Stimulated activated CD4-positive, alpha-beta T cell treated with anti-CD3 and anti-CD28 coated beads, Interleukin-1b, Interleukin-23, amount 100 ng/mL, for 24 hours (primary cell): ENCODE measurements at regions not wholly inside any gene's neighbourhood (a gene's known extent, or its start where the extent isn't known, plus 50 kb on each side); places are given as distances from the start of the nearest gene placed in this dataset.

Experiments used
- DNase-seq, 4 experiments: peaks; one replicate each; pipeline ENCODE4 v3.0.0-alpha.2; 2020; ENCODE audit warnings: low read depth in 4 of 4, low spot score in 1 of 4

- no peak for DNase-seq
Measured at GRCh38 chr11:114857281-114857680, 179.0 kb downstream of the NXPE2 start.

GRCh38 chr11:114864896-114865295 lies 186.6 kb downstream of the NXPE2 start:
- DNase-seq: no peak

GRCh38 chr11:114876234-114876633 lies 197.9 kb downstream of the NXPE2 start:
- no peak for DNase-seq

- DNase-seq: no peak
Measured at GRCh38 chr11:114877976-114878375, 199.6 kb downstream of the NXPE2 start.

- DNase-seq: no peak
Measured at GRCh38 chr11:114880442-114880841, 202.1 kb downstream of the NXPE2 start.

GRCh38 chr11:114883472-114883871 lies 205.1 kb downstream of the NXPE2 start:
- no peak for DNase-seq

GRCh38 chr11:114886644-114887265 lies 208.4 kb downstream of the NXPE2 start:
- no peak for DNase-seq

- no peak for DNase-seq
Measured at GRCh38 chr11:114889594-114890011, 211.3 kb downstream of the NXPE2 start.

- DNase-seq: no peak
Measured at GRCh38 chr11:114890038-114890437, 211.7 kb downstream of the NXPE2 start.

GRCh38 chr11:114891911-114892310 lies 213.6 kb downstream of the NXPE2 start:
- DNase-seq: no peak

- DNase-seq: no peak
Measured at GRCh38 chr11:114892381-114893197, 214.3 kb downstream of the NXPE2 start.

- no peak for DNase-seq
Measured at GRCh38 chr11:114893329-114893728, 215.0 kb downstream of the NXPE2 start.

- DNase-seq: no peak
Measured at GRCh38 chr11:114896594-114896993, 218.3 kb downstream of the NXPE2 start.

- DNase-seq: no peak
Measured at GRCh38 chr11:114909866-114910265, 231.5 kb downstream of the NXPE2 start.

GRCh38 chr11:114912826-114913225 lies 234.5 kb downstream of the NXPE2 start:
- no peak for DNase-seq

GRCh38 chr11:114914231-114915005 lies 236.1 kb downstream of the NXPE2 start:
- DNase-seq: no peak

GRCh38 chr11:114915871-114916805 lies 237.8 kb downstream of the NXPE2 start:
- no peak for DNase-seq

GRCh38 chr11:114918286-114918685 lies 240.0 kb downstream of the NXPE2 start:
- no peak for DNase-seq

- no peak for DNase-seq
Measured at GRCh38 chr11:114921697-114922096, 243.4 kb downstream of the NXPE2 start.

- no peak for DNase-seq
Measured at GRCh38 chr11:114924042-114924441, 245.7 kb downstream of the NXPE2 start.

GRCh38 chr11:114925591-114925990 lies 247.3 kb downstream of the NXPE2 start:
- DNase-seq: no peak
